GM12872 (cell line): ENCODE measurements at regions not wholly inside any gene's neighbourhood (a gene's known extent, or its start where the extent isn't known, plus 50 kb on each side); places are given as distances from the start of the nearest gene placed in this dataset.

Source experiments
- CTCF ChIP-seq: IDR thresholded peaks from 3 replicates; pipeline ENCODE4 v1.5.1; 2011; ENCODE audit warnings: low read depth, mild to moderate bottlenecking, low read length, moderate library complexity; ENCODE audit not compliant: insufficient read depth

GRCh38 chr11:119552106-119552485 is 129.1 kb upstream of the THY1 start:
- no peak for TF ChIP-seq CTCF

- TF ChIP-seq CTCF: no peak
Observed at GRCh38 chr11:119551420-119552105, 128.6 kb upstream of the THY1 start.

GRCh38 chr11:119550053-119550752 is 127.2 kb upstream of the THY1 start:
- no peak for TF ChIP-seq CTCF

- TF ChIP-seq CTCF: no peak
Observed at GRCh38 chr11:119547511-119547910, 124.5 kb upstream of the THY1 start.

- no peak for TF ChIP-seq CTCF
Observed at GRCh38 chr11:119545978-119546915, 123.3 kb upstream of the THY1 start.

GRCh38 chr11:119540370-119541125 is 117.6 kb upstream of the THY1 start:
- no peak for TF ChIP-seq CTCF
